Brain pericyte (primary cell): ENCODE measurements at regions not wholly inside any gene's neighbourhood (a gene's known extent, or its start where the extent isn't known, plus 50 kb on each side); places are given as distances from the start of the nearest gene placed in this dataset.
"Not testable (repeated sequence)": the region's sequence is repeated elsewhere in the genome, so short reads cannot be mapped to it uniquely, and the experiment has no call there.

ENCODE experiments used
- DNase-seq: peaks from one replicate; pipeline ENCODE4 v3.0.0-alpha.2; 2012; ENCODE audit warnings: low read depth, low spot score

DNA sequence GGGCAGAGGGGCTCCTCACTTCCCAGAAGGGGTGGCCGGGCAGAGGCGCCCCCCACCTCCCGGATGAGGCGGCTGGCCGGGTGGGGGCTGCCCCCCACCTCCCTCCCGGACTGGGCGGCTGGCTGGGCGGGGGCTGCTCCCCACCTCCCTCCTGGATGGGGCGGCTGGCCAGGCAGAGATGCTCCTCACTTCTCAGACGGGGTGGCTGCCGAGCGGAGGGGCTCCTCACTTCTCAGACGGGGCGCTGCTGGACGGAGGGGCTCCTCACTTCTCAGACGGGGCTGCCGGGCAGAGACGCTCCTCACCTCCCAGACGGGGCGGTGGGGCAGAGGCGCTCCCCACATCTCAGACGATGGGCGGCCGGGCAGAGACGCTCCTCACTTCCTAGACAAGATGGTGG is 573.3 kb downstream of the C6orf118 start:
- not testable (repeated sequence) for DNase-seq

DNA sequence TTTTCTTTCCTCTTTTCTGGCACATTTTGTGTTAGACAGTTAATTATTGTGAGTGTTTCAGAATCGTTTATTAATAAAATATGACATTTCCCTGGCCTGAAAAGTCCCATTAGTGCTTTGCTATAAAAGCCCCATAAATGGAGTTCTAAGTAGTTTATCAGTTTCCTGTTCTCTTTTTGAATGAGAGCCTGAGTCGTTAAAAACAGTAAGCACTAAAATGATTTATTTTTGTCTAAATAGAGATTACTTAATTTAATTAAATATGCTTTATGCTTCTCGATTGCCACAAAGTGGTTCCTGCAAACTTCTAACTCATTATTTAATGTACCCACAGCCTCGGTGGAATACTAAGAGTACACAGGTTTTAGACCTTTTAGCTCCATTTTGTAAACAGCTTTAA is 577.9 kb downstream of the C6orf118 start:
- DNase-seq = no peak

DNA sequence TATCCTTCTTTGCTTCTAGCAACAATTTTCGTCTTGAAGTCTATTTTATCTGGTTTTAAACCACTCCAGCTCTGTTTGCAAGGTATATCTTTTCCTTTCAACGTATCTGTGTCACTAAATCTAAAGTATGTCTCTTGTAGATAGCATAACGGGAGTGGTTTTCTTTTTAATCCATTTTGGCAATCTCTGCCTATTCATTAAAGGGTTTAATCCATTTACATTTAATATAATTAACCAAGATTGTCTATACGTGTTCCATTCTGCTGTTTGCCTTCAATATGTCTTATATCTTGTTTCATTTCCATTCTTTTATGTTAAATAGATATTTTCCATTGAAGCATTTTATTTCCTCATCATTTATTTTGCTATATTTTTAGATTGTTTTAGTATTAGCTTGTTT is 587.9 kb downstream of the C6orf118 start:
- DNase-seq = no peak

DNA sequence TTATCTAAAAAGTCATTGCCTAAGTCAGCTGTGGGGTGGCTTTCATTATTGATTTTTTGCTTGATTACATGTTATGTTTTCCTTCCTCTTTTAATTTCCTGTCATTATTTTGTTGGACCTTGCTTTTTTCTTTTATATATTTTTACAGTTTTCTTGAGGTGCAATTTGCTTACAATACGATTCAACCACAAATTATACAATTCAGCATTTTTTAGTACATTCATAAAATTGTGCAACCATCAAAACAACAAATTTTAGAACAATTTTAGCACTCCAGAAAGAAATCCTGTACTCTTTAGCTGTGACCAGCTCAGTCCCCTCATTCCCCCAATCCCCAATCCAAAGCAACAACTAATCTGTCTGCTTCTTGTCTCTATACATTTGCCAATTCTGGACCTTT is 608.9 kb downstream of the C6orf118 start:
- DNase-seq = no peak

DNA sequence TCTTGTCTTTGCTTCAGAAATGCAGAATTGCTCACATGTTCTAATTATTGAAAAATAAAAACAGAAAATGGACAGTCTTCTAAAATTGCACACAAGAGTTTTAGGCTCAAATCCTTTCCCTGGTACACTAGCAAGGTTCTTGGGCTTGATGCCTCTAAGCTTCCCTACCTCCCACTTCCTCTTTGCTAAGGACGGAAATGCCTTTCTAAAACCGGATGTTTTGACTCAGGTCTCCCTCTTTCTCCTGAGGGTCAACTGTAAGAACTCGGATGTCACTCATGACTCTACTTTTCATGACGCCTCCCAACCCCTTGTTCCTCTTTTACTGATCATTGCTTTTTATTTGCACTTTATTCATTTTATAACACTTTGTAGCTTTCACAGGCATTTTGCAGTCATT is 613.5 kb downstream of the C6orf118 start:
- DNase-seq = no peak

DNA sequence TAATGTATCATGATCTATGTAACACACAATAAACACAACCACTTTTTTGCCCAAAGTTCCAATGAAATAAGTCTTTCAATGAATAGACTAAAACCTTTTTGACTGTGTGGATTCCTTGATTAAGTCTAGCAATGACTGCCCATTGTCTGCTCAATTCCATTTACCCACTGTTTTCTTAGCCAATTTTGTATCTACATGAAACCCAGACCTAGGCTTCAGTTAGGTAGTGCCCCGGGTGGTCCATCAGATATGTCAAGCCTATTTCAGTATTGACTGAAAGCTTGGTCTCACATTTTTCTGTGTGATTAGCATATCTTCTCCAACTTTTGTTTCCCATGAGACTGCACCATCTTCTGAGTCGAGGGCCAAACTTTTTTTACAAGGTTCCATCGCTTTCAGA is 615.0 kb downstream of the C6orf118 start:
- DNase-seq = no peak

DNA sequence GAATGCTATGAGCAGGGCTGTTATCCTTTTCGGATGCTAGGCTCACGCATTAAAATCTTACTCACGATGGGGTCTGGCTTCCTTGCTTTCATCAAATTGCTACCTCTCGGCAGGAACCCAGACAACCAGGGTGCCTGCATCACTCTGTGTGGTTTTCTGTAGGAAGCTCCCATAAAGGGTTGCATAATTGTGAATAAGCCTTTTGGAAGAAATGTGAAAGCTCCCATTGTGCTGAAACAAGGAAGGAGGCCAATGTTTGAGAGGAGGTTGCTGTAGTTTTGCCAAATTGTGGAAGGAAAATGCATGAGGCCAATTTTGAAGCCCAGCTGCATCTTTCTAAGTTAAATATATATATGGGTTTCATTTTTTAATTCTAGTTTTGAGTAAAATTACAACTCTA is 615.5 kb downstream of the C6orf118 start:
- DNase-seq = no peak

DNA sequence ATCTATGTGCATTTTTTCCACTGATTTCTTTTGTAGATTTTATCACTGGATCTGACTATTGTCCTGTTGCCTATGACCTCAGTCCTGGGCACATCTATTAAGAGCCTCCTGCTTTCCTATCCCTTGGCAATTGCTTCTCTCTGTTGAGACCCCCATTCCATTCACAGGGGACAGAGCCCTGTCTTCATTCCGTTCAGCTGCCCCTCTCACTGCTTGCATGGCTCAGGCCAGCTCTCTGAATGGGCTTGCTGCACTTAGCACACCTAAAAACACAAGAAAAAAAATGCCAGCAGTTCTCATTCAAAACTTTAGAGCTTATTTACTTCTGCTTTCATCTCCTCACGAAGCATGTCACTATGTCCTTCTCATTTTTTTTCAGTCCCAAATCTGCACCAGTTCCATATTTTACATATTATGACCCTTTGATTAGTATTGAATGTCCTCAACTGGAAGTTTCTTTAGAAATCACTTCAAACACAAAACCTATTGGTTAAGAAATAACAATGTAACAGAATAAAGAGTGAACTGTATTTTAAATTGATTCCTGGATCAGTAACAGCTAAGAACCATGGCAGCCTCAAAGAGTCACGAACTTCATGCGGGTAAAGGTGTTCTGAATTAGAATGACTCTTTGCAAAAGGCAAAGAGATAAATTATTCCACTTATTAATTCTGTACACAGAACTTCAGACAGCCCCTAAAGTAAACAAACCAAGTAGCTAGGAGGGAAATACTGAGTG is 616.5 kb downstream of the C6orf118 start:
- DNase-seq = no peak

DNA sequence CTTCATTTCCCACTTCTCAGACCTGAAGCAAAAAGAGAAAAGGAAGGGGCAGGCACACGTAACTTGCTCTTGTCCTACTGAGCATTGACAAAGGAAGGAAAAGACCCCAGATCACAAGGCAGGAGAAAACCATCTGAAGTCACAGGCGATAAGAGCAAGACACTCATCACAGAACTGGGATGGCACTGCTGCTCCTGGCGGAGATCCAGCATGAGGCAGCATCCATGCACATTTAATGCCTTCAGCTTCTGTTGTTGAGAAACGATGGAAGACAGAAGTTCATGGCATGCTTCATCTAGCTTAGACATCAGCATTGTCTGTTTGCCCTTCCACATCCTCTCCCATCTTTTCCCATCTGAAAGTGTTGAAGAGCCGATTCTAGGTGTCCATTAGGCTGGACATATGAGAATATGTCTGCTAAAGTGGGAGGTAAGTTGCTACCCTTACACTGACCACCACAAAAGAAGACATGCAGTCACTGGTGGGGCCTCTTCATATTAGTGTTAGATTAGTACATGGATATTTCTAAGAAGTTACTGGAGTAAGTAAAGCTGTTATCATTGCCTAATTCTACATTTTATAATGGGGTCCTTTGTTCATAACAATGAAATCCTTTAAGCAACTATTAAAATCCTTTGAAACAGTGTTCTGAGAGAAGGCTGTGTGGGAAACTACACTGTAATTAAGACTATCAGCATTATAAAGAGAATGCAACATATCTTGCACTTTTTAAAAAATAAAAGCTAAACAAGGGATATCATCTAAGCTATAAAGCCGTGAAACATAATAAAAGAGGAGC is 618.5 kb downstream of the C6orf118 start:
- DNase-seq = no peak

DNA sequence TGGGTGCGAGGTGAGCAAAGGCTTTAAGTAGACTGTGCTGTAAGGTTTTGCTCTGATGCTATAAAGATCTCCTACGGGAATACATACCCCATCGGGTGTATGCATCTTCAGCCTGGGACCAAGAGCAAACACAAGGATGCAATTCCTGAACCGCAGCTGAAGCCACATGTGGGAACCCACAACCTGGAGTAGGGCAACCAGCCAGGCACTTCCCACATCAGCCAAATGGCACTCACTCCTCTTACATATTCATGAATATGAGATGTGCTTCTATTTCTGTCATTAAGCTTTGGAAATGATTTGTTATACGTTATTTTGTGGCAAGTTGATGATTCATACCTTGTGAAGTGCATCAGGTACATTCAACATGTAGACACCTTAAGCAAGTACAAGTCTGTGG is 619.2 kb downstream of the C6orf118 start:
- DNase-seq = no peak

DNA sequence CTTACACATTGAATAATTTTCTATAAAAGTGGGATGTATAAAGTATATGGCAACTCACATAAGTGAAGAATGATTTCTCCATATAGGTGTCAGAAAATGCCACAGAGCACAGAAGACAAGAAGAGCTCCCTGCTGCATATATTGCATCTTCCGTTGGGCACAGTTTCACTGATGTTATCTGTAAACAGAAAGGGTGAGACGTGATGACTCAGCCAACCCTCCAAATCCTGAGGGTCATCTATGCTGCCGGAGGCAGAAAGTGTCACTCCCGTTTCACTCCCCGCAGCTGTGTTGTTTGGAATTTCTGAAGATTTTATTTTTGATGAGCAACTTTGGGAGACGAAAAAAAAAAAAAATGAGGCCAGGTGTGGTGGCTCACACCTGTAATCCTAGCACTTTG is 644.1 kb downstream of the C6orf118 start:
- DNase-seq = no peak

DNA sequence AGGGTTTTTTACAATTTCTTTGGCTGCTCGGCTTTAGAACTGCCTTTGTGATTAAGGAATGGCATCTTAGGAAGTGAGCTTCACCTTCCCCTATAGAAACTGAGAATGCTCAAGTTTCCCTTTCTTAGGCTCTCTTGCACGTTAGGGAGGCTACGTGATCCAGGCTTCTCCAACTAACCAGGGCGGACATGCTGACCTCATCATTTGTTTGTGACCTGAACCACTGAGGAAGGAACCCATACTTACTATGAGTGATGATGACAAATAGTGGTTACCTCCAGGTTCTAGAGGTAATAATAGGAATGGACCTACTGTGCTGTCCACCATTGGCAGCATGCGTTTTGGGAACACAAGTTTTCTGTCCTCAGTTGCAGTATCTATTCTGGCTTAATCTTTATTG is 645.8 kb downstream of the C6orf118 start:
- DNase-seq = no peak

DNA sequence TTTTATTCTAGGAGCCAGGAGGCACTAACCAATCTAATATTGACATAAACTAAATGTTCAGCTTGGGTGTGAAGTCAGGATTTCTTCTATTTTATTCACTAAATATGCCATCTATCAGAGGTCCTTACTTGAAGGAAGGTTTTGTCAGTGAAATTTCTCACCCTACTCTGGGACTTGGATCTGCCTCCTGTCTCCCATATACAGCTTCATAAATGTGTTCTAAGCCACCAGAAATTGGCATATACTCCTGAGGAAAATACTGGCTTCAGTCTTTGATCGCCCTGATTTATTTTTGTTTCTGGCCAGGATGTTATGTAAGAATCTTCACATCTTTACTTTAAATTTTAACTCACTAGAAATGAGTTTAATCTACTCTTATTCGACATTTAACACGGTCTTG is 647.7 kb downstream of the C6orf118 start:
- no peak for DNase-seq

DNA sequence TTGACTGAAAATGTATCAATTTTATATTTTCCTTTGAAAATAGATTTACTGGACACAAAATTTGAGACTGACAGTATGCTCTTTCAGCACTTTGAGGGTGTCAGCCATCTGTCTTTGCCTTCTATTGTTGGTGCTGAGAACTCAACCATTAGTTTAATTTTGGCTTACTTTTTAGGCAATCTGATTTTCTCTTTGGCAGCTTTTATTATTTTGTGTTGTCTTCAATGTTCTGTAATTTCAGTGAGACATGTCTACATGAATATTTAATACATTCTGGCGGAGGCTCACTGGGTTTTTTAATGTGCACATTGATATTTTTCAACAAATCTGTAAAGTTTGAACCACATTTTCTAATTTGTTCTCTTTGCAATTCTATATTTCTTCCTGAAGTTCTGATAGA is 648.6 kb downstream of the C6orf118 start:
- DNase-seq = no peak

DNA sequence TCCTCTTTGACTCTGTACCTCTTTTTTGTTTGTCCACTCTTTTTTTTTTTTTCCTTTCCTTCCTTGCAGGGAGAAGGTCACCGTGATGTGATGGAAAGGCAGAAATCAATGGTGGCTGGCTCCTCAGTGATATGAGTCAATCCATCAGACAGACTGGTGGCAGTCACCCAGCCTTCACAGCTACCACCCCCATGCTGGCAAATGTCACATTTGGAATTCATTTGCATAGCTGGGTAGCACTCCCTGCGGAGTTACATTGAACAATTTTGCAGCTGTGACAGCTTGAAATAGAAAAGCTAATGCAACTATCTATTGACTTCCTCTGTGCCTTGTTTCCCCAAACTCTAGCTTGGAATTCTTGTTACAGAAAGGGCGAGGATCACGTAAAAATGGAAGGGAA is 668.4 kb downstream of the C6orf118 start:
- no peak for DNase-seq

DNA sequence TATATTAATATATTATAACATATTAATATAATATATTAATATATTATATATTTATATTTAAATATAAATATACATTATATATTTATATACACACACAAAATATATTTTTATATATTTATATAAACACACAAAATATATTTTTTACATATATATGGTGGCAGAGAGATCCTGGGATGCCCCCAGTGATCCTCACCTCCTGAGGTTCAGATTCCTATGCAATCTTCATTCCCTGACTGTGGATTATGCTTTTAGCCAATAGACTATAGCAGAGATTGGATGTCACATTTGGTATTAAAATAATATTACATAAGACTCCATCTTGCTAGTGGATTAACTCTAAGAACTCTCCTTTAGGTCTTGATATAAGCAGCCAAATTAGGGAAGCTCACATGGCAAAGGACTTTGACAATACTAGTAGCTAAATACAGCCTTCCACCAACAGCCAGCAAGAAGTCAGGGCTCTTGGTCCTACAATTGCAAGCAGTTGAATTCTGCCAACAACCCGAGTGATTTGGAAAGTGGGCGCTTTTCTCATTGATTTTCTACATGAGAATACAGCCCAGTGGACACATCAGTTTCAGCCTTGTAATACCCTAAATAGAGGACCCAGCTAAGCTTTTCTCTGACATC is 681.0 kb downstream of the C6orf118 start:
- DNase-seq = no peak

DNA sequence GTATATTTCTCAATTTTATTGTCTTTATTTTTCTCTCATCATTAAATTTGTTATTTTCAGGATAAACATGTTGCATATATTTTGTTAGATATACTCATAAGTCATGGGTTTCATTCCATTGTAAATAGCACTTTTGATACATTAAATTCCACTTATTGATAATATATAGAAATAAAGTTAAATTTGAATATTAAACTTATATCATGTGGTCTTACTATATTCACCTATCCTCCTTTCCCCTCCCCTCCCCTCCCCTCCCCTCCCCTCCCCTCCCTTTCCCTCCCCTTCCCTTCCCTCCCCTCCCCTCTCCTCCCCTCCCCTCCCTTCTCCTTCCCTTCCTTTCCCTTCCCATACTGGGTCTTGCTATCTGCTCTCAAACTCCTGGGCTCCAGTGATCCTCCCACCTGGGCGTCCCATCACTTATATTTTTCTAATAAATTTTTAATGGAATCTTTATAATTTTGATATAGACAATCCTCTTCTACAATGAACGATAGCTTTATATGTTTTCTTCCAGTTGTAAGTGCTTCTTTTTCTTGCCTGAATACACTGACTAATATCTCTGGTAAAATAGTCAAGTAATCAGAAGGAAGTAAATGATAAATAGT is 692.4 kb downstream of the C6orf118 start:
- DNase-seq = no peak

DNA sequence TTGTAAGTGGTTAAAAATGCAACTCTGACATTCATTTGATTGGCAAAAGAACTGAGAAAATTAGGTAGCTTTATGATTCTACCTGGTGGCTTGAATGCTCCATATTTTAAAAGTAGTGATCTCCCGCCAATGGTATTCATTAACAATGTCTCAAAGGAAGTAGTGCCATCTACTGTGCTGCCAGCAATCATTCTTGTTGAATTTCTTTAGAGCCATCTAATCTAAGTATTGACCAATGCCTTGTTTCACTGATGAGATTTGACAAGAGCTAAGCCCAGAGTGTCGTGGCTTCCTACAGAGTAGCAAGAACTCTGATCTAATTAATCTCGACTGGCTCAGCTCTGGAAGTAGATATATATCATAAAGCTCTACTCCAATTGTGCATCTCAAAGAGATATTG is 696.7 kb downstream of the C6orf118 start:
- no peak for DNase-seq

DNA sequence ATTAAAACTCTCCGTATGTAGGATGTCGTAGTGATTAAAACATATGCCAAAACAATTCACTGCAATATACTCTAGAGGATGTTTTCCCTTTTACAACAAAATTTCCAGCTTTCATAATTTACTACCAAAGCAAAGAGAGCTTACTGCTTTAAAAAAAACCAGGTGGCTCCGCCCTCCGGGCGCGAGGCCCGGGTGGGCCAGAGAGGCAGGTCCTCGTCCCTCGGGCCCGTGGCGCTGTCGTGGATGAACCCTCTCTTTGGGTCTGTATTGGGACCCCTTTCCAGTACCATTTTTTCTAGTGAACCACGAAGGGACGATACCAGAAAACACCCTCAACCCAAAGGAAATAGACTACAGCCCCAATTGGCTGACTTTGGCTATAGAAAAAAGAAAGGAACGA is 698.5 kb downstream of the C6orf118 start:
- DNase-seq = not testable (repeated sequence)

DNA sequence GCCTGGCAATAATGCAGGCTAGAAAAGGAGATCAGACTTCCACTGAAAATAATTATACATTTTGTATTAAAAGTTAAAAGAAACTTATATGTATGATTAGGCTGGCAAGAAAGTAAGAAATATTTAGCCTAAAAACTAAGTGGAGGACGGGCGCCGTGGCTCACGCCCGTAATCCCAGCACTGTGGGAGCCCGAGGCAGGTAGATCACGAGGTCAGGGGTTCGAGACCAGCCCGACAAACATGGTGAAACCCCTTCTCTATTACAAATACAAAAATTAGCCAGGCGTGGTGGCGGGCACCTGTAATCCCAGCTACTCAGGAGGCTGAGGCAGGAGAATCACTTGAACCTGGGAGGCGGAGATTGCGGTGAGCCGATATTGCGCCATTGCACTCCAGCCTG is 707.0 kb downstream of the C6orf118 start:
- not testable (repeated sequence) for DNase-seq

DNA sequence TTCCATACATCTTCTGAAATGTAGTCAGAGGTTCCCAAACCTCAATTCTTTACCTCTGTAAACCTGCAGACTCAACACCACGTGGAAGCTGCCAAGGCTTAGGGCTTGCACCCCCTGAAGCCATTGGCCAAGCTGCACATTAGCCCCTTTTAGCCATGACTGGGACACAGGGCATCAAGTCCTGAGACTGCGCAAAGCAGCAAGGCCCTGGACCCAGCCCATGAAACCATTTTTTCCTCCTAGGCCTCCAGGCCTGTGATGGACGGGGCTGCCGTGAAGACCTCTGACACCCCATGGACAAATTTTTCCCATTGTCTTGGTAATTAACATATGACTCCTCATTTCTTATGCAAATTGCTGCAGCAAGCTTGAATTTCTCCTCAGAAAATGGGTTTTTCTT is 727.8 kb downstream of the C6orf118 start:
- DNase-seq = no peak

DNA sequence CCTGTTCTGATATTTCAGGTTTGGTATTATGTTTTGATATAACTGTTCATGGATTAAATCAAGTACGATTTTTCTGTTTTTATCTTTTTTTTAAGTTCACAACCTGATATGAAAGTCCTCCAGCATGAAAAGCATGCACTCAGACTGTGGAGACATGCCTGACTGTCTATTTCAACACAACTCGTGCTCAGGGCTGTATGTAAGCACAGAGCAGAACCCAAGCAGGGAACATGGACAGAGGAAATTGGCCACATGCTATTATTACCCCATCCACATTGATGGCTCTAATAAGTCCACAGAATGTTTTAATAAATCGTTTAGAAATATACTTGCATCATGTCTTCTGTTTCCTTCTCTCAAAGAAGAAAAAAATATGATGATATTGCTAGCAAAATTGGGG is 730.4 kb downstream of the C6orf118 start:
- no peak for DNase-seq
